ENCODE measurements at regions not wholly inside any gene's neighbourhood (a gene's known extent, or its start where the extent isn't known, plus 50 kb on each side); places are given as distances from the start of the nearest gene placed in this dataset.

DNA sequence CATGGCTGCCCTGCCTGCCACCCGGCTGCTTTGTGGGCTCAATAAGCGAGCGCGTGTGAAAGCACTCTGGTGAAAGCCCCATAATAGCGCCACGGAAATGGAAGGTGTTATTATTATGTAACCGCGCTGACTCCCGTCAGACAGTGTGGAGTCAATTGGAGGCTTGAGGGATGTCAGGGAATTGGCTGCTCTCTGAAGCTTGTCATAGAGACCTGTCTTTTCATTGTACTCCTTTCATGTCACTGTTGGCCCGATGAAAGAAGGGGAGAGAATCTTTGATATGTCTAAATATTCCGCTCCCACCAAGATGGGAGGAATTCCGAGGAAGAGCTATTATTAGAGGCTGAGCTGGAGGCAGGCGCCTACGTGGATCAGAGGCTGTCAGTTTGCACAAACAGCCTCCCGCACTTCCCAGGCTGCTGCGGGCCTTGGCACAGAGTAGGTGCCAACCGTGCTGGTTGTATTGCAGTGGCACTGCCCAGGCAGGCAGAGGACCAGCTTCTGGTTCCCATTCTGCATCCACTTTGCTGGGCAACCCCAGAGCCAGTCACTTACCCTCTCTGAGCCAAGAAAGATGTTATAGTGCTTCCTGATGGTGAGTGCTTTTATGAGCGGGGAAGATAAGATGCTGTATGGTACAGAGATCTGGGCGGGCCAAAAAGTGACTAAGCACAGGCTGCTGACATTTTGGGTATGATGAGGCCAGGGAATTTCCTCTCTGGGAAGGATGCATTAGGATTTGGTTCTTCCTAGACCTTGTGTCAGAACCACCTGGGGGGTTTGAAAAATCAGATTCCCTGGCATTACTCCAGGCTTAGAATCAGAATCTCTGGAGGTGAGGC is 151.4 kb downstream of the RPS24 start:
- H3K9ac ChIP-seq (ENCODE audit: insufficient read length), result no peak overlapping the region

DNA sequence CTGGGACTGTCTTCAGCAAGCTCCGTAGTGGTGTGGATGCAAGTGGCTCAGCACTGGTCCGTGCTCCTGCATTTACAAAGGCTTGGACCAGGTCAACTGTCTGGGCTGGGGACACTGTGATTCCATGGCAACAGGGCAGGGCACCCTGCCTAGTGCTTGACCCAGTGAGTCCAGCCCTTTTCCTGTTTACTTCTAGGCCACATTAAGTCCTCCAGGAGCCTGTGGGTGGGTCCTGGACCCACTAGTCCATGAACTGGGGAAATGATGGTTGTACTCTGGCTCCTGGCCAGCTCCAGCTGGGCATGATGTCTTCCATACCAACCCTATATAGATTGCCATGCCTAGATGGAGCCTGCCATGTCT is 152.0 kb downstream of the RPS24 start:
- no peak overlapping the region for H3K27ac ChIP-seq
- H3K36me3 ChIP-seq (ENCODE audit: insufficient read depth, low read length), result no peaks in the 10 kb centered on the region
- DNase-seq (ENCODE audit: low read depth, low spot score), result no peak
- H3K9ac ChIP-seq (ENCODE audit: insufficient read length), result no peak overlapping the region
- H3K9me3 ChIP-seq (ENCODE audit: low read depth, low read length), result no peaks in the 10 kb centered on the region
- TF ChIP-seq FOXP2 (optimal IDR thresholded peaks at IDR 0.05; ENCODE audit: control extremely low read depth, extremely low read length, insufficient read depth) (no peak), POLR2AphosphoS5 (IDR thresholded peaks at IDR 0.05; ENCODE audit: borderline replicate concordance, low read depth, low read length) (no peak), EZH2 (IDR thresholded peaks at IDR 0.05) (no peak)
- no peak overlapping the region for H3K4me3 ChIP-seq

More for the DNA sequence above, 151.4 kb downstream of the RPS24 start:
- DNase-seq (ENCODE audit: low read depth, low spot score), result no peak
- Histone ChIP-seq H3K4me3 (no peak overlapping the region), H3K36me3 (ENCODE audit: insufficient read depth, low read length) (no peaks in the 10 kb centered on the region), H3K27ac (no peak overlapping the region), H3K9me3 (ENCODE audit: low read depth, low read length) (no peaks in the 10 kb centered on the region)
- TF ChIP-seq FOXP2 (optimal IDR thresholded peaks at IDR 0.05; ENCODE audit: control extremely low read depth, extremely low read length, insufficient read depth), result no peak
- TF ChIP-seq POLR2AphosphoS5 (IDR thresholded peaks at IDR 0.05; ENCODE audit: borderline replicate concordance, low read depth, low read length), result no peak
- TF ChIP-seq EZH2 (IDR thresholded peaks at IDR 0.05), result no peak

DNA sequence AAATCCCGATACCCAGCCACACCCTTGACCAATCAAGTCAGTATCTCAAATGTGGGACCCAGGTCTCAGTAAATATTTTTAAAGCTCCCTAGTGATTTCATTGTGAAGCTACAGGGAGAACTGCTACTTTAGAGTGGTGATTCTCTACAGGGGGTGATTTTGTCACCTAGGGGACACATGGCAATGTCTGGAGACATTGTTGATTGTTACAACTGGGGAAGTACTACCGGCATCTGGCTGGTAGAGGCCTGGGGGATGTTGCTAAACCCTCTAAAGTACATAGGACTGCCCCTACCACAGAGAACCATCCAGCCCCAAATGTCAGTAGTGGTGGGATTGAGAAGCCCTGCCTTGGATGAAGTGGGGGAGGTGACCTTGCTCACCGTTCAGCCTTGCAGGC is 152.9 kb downstream of the RPS24 start:
- no peak overlapping the region for H3K9ac ChIP-seq (ENCODE audit: insufficient read length)
- TF ChIP-seq EZH2 (IDR thresholded peaks at IDR 0.05) (no peak), FOXP2 (optimal IDR thresholded peaks at IDR 0.05; ENCODE audit: control extremely low read depth, extremely low read length, insufficient read depth) (no peak), POLR2AphosphoS5 (IDR thresholded peaks at IDR 0.05; ENCODE audit: borderline replicate concordance, low read depth, low read length) (no peak)
- H3K9me3 ChIP-seq (ENCODE audit: low read depth, low read length), result no peaks in the 10 kb centered on the region

DNA sequence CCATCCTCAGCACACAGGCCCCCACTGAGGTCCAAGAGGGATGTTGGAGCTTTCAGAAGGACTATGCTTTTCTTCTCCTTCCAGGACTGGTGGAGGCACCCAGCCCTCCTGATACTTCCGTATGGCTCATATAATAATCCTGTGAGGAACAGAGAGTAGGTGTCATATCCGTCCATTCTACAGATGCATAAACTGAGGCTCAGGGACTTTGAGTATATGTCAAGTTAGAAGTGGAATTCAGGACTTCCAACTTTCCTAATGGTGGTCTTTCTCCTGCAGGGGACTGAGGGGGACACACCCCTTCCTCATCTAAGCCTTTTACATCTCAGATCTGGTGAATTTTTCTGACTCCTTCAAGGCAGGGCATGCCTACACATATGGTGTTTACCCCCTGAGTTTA is 153.7 kb downstream of the RPS24 start:
- Histone ChIP-seq H3K4me3 (no peak overlapping the region), H3K36me3 (ENCODE audit: insufficient read depth, low read length) (no peaks in the 10 kb centered on the region), H3K9me3 (ENCODE audit: low read depth, low read length) (no peaks in the 10 kb centered on the region), H3K9ac (ENCODE audit: insufficient read length) (no peak overlapping the region), H3K27ac (no peak overlapping the region)
- TF ChIP-seq FOXP2 (optimal IDR thresholded peaks at IDR 0.05; ENCODE audit: control extremely low read depth, extremely low read length, insufficient read depth), result no peak
- no peak for TF ChIP-seq EZH2 (IDR thresholded peaks at IDR 0.05)
- no peak for TF ChIP-seq POLR2AphosphoS5 (IDR thresholded peaks at IDR 0.05; ENCODE audit: borderline replicate concordance, low read depth, low read length)
- DNase-seq (ENCODE audit: low read depth, low spot score), result no peak

More for the DNA sequence above, 152.9 kb downstream of the RPS24 start:
- H3K27ac ChIP-seq, result no peak overlapping the region
- no peak overlapping the region for H3K4me3 ChIP-seq
- DNase-seq (ENCODE audit: low read depth, low spot score), result no peak
- no peaks in the 10 kb centered on the region for H3K36me3 ChIP-seq (ENCODE audit: insufficient read depth, low read length)

DNA sequence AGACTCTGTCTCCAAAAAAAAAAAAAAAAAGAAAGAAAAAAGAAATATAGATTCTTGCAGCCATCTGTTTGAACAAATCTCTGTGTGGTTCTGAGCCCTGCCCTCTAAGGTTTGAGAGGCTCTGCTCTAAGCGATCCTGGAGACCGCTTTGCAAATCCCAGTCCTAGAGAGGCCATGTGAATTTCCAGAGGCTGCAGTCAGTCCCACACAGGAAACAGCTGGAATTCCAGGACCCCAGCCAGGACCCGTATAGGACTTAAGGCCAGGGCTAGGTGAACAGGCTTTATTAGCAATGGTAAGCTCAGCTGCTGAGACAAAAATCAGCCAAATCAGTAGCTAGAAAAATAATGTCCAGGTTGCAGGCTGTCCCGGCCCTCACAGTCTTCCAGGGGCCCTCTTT is 154.8 kb downstream of the RPS24 start:
- Histone ChIP-seq H3K36me3 (ENCODE audit: insufficient read depth, low read length) (no peaks in the 10 kb centered on the region), H3K9me3 (ENCODE audit: low read depth, low read length) (no peaks in the 10 kb centered on the region), H3K27ac (no peak overlapping the region), H3K9ac (ENCODE audit: insufficient read length) (no peak overlapping the region), H3K4me3 (no peak overlapping the region)
- DNase-seq (ENCODE audit: low read depth, low spot score), result no peak
- TF ChIP-seq EZH2 (IDR thresholded peaks at IDR 0.05), result no peak
- TF ChIP-seq POLR2AphosphoS5 (IDR thresholded peaks at IDR 0.05; ENCODE audit: borderline replicate concordance, low read depth, low read length), result no peak
- no peak for TF ChIP-seq FOXP2 (optimal IDR thresholded peaks at IDR 0.05; ENCODE audit: control extremely low read depth, extremely low read length, insufficient read depth)

DNA sequence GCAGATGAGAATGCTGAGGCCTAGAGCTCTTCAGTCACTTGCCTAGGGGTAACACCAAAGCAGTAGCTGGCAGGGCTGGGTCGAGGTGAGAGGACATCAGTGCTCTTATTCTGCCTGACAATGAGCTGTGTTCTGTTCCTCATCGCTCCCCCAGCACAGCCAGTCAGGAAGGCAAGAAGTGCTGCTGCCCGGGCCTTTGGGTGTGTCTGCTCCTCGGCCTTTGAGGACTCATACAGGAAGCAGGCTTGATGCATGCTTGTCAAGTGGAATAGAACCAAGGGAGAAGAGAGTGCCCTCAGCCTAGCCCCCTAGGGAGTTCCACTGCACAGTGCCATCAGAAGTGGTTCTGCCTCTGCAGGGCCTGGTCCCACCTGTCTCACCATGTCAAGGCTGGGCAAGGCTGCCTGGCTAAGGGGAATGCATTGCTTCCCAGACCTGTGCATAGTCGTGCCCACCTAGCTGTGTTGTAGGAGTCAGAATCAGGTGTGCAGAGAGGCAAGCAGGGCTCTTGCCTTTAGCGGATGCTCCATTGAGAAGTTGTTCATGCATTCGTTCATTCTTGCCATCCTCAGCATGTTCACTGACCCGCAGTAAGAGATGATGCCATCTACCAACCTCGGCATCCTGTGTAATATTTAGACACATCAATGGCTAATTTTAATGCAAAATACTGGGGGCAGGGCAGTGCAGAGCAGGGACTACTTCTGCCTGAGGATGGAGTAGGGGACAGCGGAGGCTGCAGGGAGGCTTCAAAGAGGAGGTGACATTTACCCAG is 156.6 kb downstream of the RPS24 start:
- no peak overlapping the region for H3K9ac ChIP-seq (ENCODE audit: insufficient read length)
- TF ChIP-seq POLR2AphosphoS5 (IDR thresholded peaks at IDR 0.05; ENCODE audit: borderline replicate concordance, low read depth, low read length), result no peak
- no peak for TF ChIP-seq EZH2 (IDR thresholded peaks at IDR 0.05)
- no peak for TF ChIP-seq FOXP2 (optimal IDR thresholded peaks at IDR 0.05; ENCODE audit: control extremely low read depth, extremely low read length, insufficient read depth)
- DNase-seq (ENCODE audit: low read depth, low spot score), result no peak

DNA sequence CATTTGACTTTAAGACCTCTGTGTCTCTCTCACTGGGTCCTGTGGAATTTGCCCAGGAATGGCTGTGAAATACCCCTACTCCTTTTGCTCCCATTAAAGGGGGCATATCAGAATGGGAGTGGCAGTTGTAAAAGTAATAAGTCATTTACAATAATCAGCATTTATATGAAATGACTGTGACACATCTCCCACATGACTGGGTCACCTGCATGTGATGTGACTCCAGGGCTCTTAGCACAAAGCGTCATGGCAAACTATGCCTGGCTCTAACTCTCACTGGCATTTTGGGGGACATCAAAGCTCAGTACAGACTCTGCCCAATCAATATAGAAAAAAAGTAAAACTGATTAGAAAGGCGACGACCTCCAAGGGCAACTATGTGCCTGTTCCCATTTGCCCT is 157.6 kb downstream of the RPS24 start:
- no peak for DNase-seq (ENCODE audit: low read depth, low spot score)
- Histone ChIP-seq H3K9me3 (ENCODE audit: low read depth, low read length) (no peaks in the 10 kb centered on the region), H3K36me3 (ENCODE audit: insufficient read depth, low read length) (no peaks in the 10 kb centered on the region), H3K9ac (ENCODE audit: insufficient read length) (no peak overlapping the region), H3K4me3 (no peak overlapping the region), H3K27ac (no peak overlapping the region)
- TF ChIP-seq POLR2AphosphoS5 (IDR thresholded peaks at IDR 0.05; ENCODE audit: borderline replicate concordance, low read depth, low read length) (no peak), EZH2 (IDR thresholded peaks at IDR 0.05) (no peak), FOXP2 (optimal IDR thresholded peaks at IDR 0.05; ENCODE audit: control extremely low read depth, extremely low read length, insufficient read depth) (no peak)

More for the DNA sequence above, 156.6 kb downstream of the RPS24 start:
- H3K36me3 ChIP-seq (ENCODE audit: insufficient read depth, low read length), result no peaks in the 10 kb centered on the region
- no peaks in the 10 kb centered on the region for H3K9me3 ChIP-seq (ENCODE audit: low read depth, low read length)
- no peak overlapping the region for H3K4me3 ChIP-seq
- no peak overlapping the region for H3K27ac ChIP-seq

DNA sequence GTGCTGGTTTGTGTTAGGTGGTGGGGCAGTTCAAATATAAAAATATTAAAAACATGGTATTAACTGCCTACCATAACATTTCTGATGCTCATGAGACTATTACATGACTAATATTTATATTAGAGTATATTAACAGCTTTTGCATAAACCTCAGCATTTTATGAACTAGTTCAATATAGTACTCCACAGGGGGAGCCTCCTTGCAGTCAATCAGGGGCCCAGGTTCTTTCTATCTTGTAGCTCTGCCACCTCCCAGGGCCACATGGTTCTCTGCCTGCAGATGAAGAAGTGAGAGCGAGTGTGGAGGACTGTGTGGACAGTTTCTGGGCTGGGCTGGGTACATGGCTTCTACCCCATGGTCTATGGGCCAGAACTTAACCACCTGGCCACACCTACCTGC is 159.5 kb downstream of the RPS24 start:
- Histone ChIP-seq H3K9ac (ENCODE audit: insufficient read length) (no peak overlapping the region), H3K9me3 (ENCODE audit: low read depth, low read length) (no peaks in the 10 kb centered on the region), H3K27ac (no peak overlapping the region), H3K4me3 (no peak overlapping the region), H3K36me3 (ENCODE audit: insufficient read depth, low read length) (no peaks in the 10 kb centered on the region)
- TF ChIP-seq POLR2AphosphoS5 (IDR thresholded peaks at IDR 0.05; ENCODE audit: borderline replicate concordance, low read depth, low read length) (no peak), FOXP2 (optimal IDR thresholded peaks at IDR 0.05; ENCODE audit: control extremely low read depth, extremely low read length, insufficient read depth) (no peak), EZH2 (IDR thresholded peaks at IDR 0.05) (no peak)
- DNase-seq (ENCODE audit: low read depth, low spot score), result no peak

Data from SK-N-MC (cell line).